ENCODE measurements at regions not wholly inside any gene's neighbourhood (a gene's known extent, or its start where the extent isn't known, plus 50 kb on each side); places are given as distances from the start of the nearest gene placed in this dataset.

DNA sequence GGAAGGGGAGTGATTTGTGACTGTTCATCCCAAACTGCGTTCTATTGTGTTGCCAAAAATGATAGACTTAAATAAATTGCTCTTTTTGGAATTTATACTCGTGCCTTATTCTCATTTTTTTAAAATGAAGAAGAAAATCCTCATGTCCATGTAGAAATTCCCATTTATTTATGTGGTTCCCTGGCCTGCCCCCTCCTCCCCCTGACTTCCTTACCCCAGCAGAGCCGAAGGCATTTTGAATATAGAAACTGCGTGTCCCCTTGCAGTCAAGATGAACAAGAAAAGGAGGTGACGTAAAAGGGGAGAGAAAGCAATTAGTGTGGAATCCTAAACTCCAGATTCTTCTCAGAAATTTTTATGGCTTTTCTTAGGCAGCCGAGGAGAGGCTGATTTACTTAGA lies 126.1 kb downstream of the FAM204A start:
- ChIA-PET POLR2A (ENCODE audit: unreplicated experiment) (no interaction called here), CTCF (no interaction called here)
- DNase-seq = no peak
- no peak overlapping the region for H3K4me2 ChIP-seq (ENCODE audit: low read depth, low read length)
- no peaks in the 10 kb centered on the region for H3K36me3 ChIP-seq (ENCODE audit: control insufficient read depth, insufficient read depth, low read length)
- WGBS, 2 experiments (ENCODE audit: extremely low coverage in 2 of 2, insufficient read length in 1 of 2) = no CpG with 5 or more reads among the region's 6 CpGs
- H3K9me3 ChIP-seq (ENCODE audit: control insufficient read depth, insufficient read depth, low read length) = 0 out of 2 replicates have a peak, but pooled peaks cover 2% of the 10 kb centered on the region
- H3K18ac ChIP-seq (ENCODE audit: low read depth, low read length) = no peak overlapping the region
- H2AFZ ChIP-seq (replicated peaks; ENCODE audit: low read length, poor library complexity) = no peak overlapping the region
- no peaks in the 10 kb centered on the region for H3K27me3 ChIP-seq (ENCODE audit: control insufficient read depth, insufficient read depth, low read length)
- no peak overlapping the region for H2BK15ac ChIP-seq (ENCODE audit: low read depth, low read length)
- no peak overlapping the region for H3K4me3 ChIP-seq (ENCODE audit: insufficient read depth, low read depth, low read length)
- H2BK5ac ChIP-seq (ENCODE audit: low read depth, low read length, poor library complexity, severe bottlenecking) = no peak overlapping the region
- H3K9me1 ChIP-seq (ENCODE audit: insufficient read depth, low read length) = no peaks in the 10 kb centered on the region
- TF ChIP-seq RAD21 (IDR thresholded peaks at IDR 0.05; ENCODE audit: low read length) (no peak), MAZ (IDR thresholded peaks at IDR 0.05; ENCODE audit: borderline replicate concordance, low read depth, low read length) (no peak), POLR2A (IDR thresholded peaks at IDR 0.05; ENCODE audit: low read depth, low read length) (no peak)
- H3K56ac ChIP-seq (ENCODE audit: extremely low read depth, insufficient read depth, low read length) = no peak overlapping the region
- H3K23ac ChIP-seq (ENCODE audit: low read depth, low read length) = no peak overlapping the region
- no peak overlapping the region for H3K27ac ChIP-seq (ENCODE audit: insufficient read depth, low read length)
- intact Hi-C loops (cut with micrococcal nuclease) = no loop called here
- H2BK120ac ChIP-seq (ENCODE audit: low read depth, low read length) = no peak overlapping the region
- ATAC-seq (ENCODE audit: low read depth) = no peak
- H4K20me1 ChIP-seq (ENCODE audit: insufficient read depth, low read length) = no peaks in the 10 kb centered on the region
- no peak overlapping the region for H4K8ac ChIP-seq (ENCODE audit: low read depth in 2 of 2, low read length in 2 of 2)
- H4K5ac ChIP-seq (ENCODE audit: low read depth, low read length) = no peak overlapping the region
- no peak overlapping the region for H4K91ac ChIP-seq (ENCODE audit: insufficient read depth, low read depth, low read length)
- H3K79me1 ChIP-seq (ENCODE audit: low read depth in 1 of 2, low read length in 2 of 2) = no peaks in the 10 kb centered on the region
- no peak overlapping the region for H2BK20ac ChIP-seq (ENCODE audit: low read depth, low read length)
- in situ Hi-C loops (cut with MboI; ENCODE audit: low sequenced_read_pairs) = no loop called here
- H3K4ac ChIP-seq (ENCODE audit: low read depth, low read length) = no peak overlapping the region
- H3K14ac ChIP-seq (replicated peaks; ENCODE audit: low read depth, low read length) = no peak overlapping the region
- dilution Hi-C loops (cut with HindIII; ENCODE audit: low sequenced_read_pairs, unreplicated experiment) = no loop called here
- no peak overlapping the region for H2AK9ac ChIP-seq (replicated peaks; ENCODE audit: low read depth, low read length, poor library complexity)
- no TSS peak for BruUV-seq (replicated peaks)
- H3K9ac ChIP-seq (ENCODE audit: low read depth, low read length) = no peak overlapping the region
- H2AK5ac ChIP-seq (ENCODE audit: low read depth, low read length) = no peak overlapping the region
- no peaks in the 10 kb centered on the region for H3K4me1 ChIP-seq (ENCODE audit: control insufficient read depth, insufficient read depth, low read length)

All from IMR-90 (cell line).